Liver (tissue), 3 donors: ENCODE measurements at regions not wholly inside any gene's neighbourhood (a gene's known extent, or its start where the extent isn't known, plus 50 kb on each side); places are given as distances from the start of the nearest gene placed in this dataset.

Source experiments
- CTCF ChIP-seq: fragments of 150-350 bp; IDR thresholded peaks from 2 replicates; pipeline ENCODE4 v1.5.1; 2017; ENCODE audit warnings: improper control_type of control experiment, low read depth, low read length; ENCODE audit not compliant: missing input control
- GABPA ChIP-seq, 2 donors: IDR thresholded peaks in 1 of 2; conservative IDR thresholded peaks in 1 of 2; 2 replicates each; pipeline ENCODE4 v1.6.1; 2016; ENCODE audit warnings: antibody characterized with exemption in 2 of 2, mild to moderate bottlenecking in 1 of 2, moderate library complexity in 1 of 2
- HNF4G ChIP-seq: IDR thresholded peaks from 2 replicates; pipeline ENCODE4 v1.6.1; 2016; ENCODE audit warnings: antibody characterized with exemption
- REST ChIP-seq: IDR thresholded peaks from 2 replicates; pipeline ENCODE4 v1.6.1; 2016; ENCODE audit warnings: antibody characterized with exemption, mild to moderate bottlenecking
- SP1 ChIP-seq: IDR thresholded peaks from 2 replicates; pipeline ENCODE4 v1.6.1; 2018; ENCODE audit warnings: antibody characterized with exemption, mild to moderate bottlenecking
- TAF1 ChIP-seq: conservative IDR thresholded peaks from 2 replicates; pipeline ENCODE4 v1.6.1; 2016; ENCODE audit warnings: antibody characterized with exemption, mild to moderate bottlenecking
- donor health status: healthy.
- donor health status: healthy.

- TF ChIP-seq HNF4G, result no peak
- no peak for TF ChIP-seq CTCF
- TF ChIP-seq SP1, result no peak
- TF ChIP-seq REST, result no peak
- no peak for TF ChIP-seq GABPA (IDR thresholded peaks at IDR 0.05 in 1 of 2, conservative IDR thresholded peaks at IDR 0.05 in 1 of 2)
- TF ChIP-seq TAF1, result no peak
Observed at GRCh38 chr18:78496079-78496478, 483.5 kb upstream of the SALL3 start.
